GM18520 (cell line): ENCODE measurements at regions not wholly inside any gene's neighbourhood (a gene's known extent, or its start where the extent isn't known, plus 50 kb on each side); places are given as distances from the start of the nearest gene placed in this dataset.

Source experiments
- ATAC-seq: cut with Tn5 transposase; IDR thresholded peaks from one replicate; pipeline ENCODE4 v1.9.1; 2021; ENCODE audit not compliant: unreplicated experiment

GRCh38 chr1:60470246-60470645, 396.7 kb upstream of the C1orf87 start:
- no peak for ATAC-seq

DNA sequence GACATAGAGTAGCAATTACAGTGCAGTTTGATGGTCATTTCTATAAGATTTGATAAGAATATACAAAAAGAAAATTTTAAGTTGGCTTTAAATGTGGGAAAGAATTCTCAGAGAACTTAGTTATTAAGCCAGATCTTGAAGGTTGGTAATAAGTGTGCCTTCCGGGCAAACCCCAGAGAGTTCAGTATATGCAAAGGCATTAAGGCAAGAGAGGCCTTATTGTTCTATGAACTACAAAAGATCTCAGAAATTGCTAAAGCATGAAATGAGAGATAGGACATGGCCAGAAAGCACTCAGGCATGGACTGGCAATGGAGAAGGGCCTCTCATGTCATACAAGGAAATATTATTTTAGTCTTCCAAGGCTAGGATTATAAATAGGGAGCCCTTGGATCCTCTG, 390.2 kb upstream of the C1orf87 start:
- no peak for ATAC-seq

- no peak for ATAC-seq
These were observed 389.6 kb upstream of the C1orf87 start for GRCh38 chr1:60463146-60463545.

GRCh38 chr1:60461925-60462595, 388.5 kb upstream of the C1orf87 start:
- ATAC-seq = no peak

GRCh38 chr1:60458111-60458510, 384.5 kb upstream of the C1orf87 start:
- no peak for ATAC-seq

GRCh38 chr1:60449876-60450275, 376.3 kb upstream of the C1orf87 start:
- ATAC-seq = no peak

- ATAC-seq = no peak
These were observed 375.3 kb upstream of the C1orf87 start for GRCh38 chr1:60448850-60449249.

DNA sequence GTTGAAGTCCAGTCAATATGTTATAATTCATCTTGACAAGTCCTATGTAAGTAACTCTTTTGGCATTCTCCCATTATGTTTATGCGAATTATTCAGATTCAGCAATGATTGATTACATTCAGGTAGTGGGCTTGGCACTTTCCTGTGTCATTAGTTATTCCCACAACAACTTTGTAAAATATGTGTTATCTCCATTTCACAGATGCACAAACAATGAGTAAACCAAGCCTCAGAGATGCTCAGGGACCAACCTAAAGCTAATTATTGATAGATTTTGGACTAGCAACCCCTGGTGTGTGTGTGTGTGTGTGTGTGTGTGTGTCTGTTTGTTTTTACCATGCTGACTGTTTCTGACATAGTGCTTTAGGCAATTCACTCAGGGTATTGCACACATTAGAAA, 371.1 kb upstream of the C1orf87 start:
- no peak for ATAC-seq

GRCh38 chr1:60436186-60436585, 362.6 kb upstream of the C1orf87 start:
- ATAC-seq = no peak

DNA sequence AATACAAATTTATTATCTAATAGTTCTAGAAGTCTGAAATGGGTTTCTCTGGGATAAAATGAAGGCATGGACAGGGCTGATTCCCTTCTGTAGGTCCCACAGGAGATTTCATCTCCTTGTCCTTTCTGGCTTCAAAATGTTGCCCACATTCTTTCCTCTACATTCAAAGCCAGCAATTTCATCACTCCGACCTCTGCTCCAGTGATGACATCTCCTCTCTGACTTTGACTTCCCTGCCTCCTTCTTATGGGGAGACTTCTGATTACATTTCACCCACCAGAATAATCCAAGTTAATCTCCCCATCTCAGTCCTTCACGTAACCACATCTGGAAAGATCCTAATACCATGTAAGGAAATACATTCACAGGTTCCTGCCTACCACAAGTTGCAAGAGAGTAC, 358.0 kb upstream of the C1orf87 start:
- ATAC-seq = no peak

GRCh38 chr1:60430375-60430774, 356.8 kb upstream of the C1orf87 start:
- no peak for ATAC-seq

DNA sequence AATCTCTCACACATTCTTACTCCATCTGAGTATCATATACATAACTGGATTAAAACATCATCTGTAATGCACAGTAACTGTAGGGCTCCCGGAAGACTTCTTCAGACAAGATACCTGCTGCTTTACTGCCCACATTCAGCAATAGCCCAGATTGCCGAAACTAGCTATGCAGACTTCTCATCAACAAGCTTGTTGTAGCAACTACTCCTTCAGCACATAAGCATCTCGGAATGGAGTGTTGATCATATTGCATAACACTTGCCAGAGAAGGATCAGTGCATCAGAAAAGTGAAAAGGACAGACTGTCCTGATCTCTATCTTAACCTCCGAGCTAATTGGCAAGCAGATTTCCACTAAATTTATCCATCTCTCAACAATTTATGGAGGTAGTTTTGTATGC, 354.6 kb upstream of the C1orf87 start:
- no peak for ATAC-seq

DNA sequence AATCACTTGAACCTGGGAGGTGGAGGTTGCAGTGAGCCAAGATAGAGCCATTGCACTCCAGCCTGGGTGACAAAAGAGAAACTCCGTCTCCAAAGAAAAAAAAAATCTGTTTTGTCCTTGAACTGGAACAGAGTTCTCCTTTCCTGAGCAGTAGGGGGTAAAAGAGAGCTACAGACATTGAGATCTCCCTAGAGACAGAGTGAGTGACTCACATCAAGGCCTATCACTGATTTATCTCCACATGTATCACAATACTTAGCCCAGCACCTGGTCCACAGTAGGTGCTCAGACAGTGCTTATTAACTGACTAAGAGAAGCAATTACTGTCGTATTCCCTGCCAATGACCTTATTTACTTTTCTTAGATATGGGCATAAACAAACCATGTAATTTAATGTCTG, 354.1 kb upstream of the C1orf87 start:
- ATAC-seq = no peak

DNA sequence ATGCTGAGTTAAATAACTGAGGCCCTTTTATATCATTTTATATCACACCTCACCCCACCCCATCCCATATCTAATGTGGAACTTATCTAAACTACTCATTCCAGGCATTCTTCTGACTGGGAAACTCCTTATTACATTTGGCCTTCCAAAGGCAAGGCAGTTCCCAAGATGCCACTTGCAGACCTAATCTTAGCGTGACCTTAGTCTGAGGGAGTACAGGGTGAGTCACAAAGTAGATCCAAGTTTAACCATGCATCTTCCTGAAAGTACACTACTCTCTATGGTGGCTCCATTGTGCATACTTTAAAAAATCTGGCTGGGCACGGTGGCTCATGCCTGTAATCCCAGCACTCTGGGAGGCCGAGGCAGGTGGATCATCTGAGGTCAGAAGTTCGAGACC, 353.6 kb upstream of the C1orf87 start:
- no peak for ATAC-seq

- ATAC-seq = no peak
These were observed 352.0 kb upstream of the C1orf87 start for GRCh38 chr1:60425528-60425927.

DNA sequence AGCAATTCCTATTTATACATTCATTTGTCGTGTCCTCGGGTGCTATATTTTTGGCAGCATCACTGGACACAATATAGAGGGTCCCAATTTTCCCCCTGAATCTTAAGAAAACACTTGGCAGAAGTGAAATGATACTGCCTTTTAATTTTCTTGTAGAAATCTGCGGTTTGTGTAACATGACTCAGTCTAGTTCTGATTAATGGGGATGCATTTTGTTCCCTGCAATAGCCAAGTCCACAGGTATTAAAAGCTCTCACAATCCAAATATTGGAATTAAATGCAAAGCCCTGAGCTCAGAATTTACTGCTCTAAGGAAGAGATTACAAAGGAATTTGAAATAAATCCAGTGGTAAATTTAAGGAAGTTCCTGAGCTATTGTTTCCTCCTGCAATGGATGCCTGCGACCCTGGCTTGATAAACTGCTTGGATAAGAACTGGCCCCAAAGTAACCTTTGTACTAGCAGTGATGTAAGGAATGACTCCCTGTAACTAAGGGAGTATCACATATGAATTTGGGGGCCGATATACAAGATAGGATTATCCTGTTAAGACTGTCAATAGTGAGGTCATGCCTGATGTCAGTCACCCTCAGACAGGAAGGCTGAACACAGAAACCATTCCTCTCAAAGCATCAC, 349.7 kb upstream of the C1orf87 start:
- ATAC-seq = no peak

DNA sequence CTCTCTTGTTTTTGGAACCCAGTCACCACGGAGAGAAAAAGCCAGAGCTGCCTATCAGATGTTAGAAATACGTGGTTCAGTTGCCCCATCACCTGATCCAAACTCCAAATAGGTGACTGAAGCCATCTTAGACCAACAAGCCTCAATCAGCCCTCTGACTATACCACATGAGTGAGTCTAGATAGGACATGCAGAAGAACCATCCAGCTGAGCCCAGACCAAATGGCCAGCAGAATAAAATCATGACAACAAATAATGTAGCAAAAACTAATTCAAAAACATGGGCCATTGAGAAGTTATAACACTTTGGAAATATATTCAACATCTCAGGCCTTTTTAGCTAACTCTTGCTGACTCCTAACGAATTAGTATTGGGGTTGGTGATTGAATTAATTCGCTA, 348.4 kb upstream of the C1orf87 start:
- no peak for ATAC-seq

- ATAC-seq = no peak
These were observed 345.5 kb upstream of the C1orf87 start for GRCh38 chr1:60419023-60419422.

DNA sequence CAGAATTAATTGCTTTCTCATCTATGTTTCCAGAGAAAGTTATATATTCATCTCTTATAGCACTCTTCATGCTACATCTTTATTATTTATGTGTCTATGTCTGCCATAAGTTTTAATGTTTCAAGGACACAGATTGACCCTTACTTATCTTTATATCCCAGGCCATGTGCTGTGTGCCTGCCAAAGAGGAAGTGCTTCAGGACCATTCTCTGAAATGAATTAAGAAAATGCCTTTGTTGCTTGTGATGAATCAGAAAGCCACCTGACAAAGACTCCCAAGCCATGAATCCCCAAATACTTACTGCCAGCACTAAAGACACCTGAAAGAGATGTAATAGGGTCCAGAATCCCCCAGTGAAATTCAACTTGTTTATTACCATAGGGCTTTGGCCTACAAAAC, 342.1 kb upstream of the C1orf87 start:
- no peak for ATAC-seq

DNA sequence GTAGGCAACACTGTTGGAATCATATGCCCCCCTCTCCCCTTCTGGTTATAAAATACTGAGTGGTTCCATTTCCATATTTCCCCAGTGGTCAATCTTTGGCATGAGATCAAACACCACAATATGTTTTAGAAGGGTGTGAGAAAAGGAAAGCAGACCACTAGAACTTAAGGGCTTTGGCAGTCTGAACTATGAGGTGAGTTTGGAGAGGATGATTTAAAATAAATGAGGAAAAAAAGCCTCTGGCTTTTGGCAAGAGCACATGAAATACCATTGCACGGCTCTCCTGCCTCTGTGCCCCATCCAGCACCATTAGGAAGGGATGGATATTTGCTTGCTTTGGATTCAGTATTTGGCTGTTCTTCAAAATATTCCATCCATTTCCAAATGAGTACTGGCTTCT, 339.5 kb upstream of the C1orf87 start:
- ATAC-seq = no peak

DNA sequence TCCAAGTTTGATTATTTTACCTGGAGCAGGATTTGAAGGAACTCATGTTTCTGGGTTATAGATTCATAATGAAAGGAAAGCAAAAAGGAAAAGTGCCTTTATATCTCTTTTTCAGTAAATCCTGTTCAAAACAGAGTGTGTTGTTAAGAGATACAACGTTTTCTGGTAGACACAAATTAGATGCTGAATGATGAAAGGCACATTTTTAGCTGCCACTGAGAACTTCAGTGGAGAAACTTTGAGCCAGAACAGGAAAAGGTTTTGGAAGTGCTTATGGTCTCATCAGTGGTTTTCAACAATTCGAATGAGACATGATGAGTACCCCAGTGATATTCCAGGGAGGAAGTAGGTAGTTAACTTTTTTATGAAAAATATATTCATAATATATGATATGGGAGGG, 338.0 kb upstream of the C1orf87 start:
- ATAC-seq = no peak

GRCh38 chr1:60402816-60403215, 329.2 kb upstream of the C1orf87 start:
- no peak for ATAC-seq

GRCh38 chr1:60402216-60402615, 328.6 kb upstream of the C1orf87 start:
- ATAC-seq = no peak
